ENCODE measurements at regions not wholly inside any gene's neighbourhood (a gene's known extent, or its start where the extent isn't known, plus 50 kb on each side); places are given as distances from the start of the nearest gene placed in this dataset.

DNA sequence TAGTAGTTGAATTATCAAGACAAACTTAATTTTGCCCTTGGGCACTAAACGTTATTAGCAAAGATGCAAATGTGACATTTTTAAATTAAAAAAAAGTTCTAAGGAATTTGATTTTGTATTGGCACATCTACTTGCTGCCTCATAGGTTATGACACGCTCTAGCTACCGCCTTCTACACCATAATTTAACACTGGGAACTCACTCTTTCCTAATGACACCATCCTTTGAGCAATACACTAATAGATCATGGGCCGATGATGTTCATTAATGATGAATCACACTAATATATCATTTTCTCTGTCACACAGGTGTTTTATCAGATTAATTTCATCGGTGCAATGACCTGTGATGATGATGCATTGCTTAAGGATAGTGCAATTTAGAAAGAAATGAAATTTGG lies 528.8 kb upstream of the PCDH9 start:
- DNase-seq, result no peak

DNA sequence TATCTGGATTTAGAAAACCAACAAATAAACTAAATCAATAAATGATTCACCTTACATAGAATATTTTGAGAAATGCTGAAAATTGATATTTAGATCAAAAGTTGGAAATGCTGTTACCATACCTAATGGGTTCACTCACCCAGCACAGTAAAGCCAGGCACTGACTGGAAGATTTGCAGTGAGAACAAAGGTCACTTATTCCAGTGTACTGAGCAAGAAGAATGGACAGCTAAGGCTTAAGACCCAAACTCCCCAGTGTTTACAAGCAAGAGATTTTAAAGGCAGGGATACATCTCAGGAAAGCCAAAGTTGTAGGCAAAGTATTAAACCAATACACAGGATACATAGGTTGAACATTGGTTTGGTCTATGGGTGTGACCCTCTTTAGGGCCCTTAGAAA lies 523.9 kb upstream of the PCDH9 start:
- DNase-seq, result no peak

DNA sequence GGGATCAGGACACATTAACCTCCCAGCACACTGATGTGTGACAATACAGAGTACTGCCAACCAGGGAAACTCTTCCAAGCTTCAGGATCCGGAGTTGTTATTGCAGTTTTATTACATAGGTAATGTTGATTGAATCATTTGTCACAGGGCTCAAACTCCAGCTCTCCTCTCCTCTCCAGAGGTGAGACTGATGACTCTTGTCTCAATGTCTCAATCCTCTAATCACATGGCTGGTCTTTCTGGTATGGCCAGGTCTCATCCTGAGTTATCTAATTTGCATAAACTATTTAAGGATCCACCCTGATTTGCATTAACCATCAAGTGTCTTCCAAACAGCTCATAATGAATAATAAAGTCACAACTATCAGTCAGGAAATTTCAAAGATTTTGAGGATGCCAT lies 522.6 kb upstream of the PCDH9 start:
- DNase-seq, result no peak

DNA sequence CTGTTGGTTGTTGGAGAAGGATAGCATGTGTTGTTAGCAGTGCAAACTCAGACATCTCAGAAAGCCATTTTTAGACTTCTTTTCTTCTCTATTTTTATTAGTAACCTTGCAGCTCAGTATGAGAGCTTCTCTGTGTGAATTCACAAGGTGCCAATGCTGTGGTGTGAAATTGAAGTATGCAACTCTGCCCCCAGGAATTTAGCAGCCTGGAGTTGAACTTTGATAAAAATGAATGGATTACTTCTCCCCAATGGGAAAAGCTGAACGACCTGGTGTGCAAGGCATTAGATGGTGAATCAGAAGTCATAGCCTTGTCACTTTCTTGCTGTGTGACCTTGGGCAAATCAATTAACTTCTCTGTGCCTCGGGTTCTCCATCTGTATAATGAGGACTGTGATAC lies 512.3 kb upstream of the PCDH9 start:
- DNase-seq, result no peak

DNA sequence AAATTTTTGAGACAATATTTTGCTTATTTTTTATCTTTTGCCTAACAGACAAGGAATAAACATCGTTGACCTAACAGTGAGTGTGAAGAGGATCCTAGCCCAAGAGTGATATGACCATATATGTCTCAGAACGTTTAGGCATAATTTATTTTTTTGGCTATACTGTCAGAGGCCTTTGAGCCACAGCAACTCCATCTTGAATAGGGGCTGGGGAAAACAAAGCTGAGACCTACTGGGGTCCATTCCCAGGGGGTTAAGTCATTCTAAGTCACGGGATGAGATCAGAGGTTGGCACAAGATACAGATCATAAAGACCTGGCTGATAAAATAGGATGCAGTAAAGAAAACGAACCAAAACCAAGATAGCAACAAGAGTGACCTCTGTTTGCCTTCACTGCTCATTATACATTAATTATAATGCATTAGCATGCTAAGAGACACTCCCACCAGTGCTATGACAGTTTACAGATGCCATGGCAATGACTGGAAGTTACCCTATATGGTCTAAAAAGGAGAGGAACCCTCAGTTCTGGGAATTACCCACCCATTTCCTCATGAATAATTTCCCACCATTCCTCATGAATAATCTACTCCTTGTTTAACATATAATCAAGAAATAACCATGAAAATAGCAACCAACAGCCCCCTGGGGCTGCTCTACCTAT lies 510.9 kb upstream of the PCDH9 start:
- DNase-seq, result no peak

DNA sequence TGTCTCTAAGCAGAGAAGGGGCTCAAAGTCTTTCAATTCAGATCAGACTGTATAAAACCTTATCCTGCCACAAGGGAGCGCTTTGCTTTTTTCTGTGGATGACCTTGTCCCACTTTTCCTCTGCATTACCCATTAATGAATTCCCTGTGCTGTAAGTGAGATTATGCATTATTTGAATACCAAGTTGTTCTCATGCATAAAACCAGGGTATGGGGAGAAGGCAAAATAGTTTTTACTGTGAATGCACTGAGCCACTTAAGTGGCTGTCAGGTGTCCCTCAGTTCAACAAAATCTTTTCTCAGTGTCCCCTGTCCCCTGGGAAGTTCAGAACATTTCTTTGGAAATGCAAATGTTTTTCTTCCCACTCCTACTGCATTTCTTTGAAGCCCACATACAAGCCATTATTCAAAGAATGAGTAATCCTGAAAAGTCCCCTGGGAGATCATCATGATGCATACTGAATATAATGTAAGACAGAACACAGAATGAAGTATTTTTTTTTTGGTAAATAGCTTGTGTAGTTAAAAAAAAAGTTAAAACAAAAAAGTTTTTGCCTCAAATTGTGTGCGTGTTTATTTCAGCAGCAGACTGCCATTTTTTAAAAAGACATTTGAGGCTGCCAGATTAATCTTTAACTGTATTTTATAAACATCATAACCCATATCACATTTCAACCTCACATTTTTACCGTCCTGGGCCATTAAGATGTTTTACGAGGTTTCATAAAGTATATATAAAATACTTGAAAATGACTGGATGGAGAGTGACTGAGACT lies 506.7 kb upstream of the PCDH9 start:
- DNase-seq, result peak; percentile 15

DNA sequence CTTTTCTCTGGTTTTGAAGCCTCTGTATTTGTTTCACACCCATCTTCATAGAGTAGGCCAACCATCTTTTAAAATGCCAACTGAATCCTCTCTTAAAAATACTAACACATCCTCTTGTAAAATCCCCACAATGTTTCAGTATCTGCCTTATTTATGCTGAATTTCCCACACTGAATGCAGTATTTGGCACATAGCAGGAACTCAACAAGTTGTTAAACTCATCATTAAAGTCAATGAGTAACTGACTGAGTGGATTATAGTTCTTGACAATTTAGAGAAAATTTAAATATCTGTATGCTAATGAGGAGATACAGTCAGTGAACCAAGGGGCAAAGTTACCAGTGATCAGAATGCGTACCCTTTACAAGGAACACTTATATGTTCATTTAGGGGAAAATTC lies 505.5 kb upstream of the PCDH9 start:
- no peak for DNase-seq

DNA sequence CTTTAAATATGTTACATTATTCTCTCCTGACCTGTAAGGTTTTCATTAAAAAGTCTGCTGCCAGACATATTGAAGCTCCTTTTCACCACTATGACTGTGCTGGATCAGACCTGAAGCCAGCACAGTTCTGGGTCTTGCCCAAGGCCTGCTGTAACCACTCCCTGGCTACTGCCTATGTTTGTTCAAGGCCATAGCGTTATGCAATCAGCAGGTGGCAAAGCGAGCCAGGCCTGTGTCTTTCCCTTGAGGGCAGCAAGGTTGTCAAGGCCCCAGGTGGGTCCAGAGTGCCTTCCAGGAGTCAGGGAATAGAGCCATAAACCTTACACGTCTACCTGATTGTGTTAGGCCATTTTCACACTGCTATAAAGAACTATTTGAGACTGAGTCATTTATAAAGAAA lies 496.8 kb upstream of the PCDH9 start:
- DNase-seq, result no peak

DNA sequence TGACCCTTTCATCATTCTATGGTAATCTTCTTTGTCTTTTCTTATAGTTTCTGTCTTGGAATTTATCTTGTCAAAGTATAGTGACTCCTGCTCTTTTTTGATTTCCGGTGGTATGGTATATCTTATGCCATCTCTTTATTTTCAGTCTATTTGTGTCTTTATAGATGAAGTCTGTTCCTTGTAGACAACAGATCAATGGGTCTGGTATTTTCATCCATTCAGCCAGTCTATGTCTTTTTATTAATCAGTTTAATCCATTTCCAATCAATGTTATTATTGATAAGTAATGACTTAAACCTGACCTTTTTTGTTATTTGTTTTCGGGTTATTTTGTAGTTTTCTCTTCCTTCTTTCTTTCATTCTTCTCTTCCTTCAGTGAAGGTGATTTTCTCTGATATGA lies 495.9 kb upstream of the PCDH9 start:
- DNase-seq, result no peak

DNA sequence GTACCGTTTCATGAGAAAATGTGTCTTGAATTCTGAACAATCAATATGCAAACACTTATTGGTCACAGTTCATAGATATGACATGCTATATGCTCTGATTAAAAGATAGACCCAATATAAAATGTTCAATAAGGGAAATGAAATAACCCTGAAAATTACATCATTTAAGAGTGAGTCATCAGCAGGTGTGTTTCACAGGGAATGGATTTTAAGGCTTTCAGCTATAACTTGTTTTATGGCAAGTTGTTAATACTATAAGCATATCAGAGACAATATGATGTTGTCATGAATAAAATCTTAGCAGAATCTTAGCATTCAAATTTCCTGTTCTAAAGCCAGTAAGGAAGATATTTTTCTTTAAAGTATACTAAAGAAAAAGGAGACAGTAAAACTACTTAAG lies 483.4 kb upstream of the PCDH9 start:
- no peak for DNase-seq

DNA sequence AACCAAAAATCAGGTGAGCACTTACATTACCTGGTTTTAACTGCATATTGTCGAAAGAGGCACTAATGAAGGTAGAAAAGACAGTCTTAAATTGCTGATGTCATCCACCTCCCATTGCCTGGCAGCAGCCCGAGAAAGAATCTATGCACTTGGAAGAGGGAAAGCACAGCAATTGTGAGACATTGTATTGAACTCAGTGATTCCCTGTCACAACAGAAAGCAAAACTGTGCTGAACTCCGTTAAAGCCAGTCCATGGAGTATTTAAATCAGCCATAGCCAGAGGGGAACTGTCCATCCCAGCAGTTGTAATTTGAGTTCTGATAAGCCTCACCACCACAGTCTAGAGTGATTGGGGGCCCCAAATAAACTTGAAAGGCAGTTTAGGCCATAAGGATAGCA lies 466.6 kb upstream of the PCDH9 start:
- DNase-seq, result no peak

DNA sequence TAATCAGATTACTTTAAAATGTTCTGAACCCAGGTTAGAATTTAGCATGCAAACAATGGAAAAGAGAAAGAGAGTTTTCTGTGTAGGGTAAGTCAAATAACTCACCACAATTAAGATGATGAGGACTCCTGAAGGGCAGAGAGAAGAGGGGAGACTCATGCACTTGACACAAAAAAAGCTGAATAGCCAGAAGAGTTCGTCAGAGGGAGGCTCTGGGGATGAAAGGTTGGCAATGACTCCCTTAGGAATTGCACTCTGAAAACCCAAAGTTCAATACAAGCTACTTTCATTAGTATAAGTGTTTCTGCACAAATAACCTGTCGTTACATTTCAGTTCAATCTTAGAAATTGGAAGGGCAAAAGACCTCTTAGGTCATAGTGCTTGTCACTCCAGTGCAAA lies 434.4 kb upstream of the PCDH9 start:
- no peak for DNase-seq

DNA sequence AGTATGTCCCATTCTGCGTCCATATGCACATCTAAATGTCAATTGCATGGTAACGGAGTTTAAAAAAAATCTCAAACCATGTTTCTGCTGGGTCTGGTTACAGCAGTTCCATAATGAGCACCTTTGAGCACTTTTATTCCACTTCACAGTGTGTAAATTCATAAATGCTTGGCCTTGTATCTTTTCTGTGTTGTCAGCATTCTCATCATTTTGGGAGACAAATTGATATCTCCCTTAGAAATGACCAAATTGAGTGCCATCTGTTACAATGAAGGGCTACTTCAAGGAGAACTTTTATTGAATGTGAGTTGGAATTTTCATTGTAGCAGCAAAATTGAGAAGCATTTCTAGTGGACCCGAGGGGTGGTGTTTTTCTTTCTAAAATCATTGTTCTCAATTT lies 432.9 kb upstream of the PCDH9 start:
- no peak for DNase-seq

DNA sequence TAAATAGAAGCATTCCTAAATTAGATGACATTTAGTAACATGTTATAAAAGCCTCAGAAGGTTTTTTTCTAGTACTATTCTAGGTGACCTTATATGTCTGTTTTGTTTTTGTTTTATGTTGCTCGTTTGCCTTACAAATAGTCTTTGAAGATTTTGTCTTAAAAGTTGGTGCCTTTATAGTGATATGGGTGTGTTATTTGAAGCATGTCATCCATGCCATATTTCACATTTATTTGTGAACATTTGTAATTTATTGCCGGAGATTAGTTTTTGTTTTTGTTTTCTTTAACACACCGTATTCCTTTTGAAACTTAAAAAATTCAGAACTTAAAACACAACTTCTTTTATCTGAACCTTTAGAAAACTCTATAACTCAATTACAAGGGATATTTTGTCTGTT lies 422.8 kb upstream of the PCDH9 start:
- no peak for DNase-seq

DNA sequence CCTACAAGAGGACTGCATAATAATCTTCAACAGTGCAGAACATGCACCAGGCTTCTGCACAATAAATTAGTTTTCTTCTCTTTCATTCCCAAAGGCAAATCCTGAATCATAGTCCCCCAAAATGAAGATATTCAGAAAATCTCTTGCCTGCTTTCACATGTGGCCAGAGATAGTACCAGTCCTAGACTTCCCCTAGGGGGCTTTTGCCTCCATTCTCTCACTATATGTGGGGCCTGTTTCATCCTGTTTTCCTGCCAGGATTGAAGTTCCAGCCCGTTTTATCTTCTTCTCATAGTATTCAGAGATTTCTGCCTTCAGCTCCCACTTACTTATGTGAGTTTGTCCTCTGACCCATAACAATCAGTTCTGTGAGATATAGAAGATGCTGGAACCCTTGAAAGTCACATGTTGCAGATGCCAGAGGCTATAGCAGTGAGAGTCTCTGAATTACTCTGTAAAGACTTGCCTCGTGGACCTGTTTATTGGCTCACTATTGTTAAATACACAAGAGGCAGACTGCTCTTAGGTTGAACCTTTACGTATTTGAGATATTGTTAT lies 421.9 kb upstream of the PCDH9 start:
- DNase-seq, result no peak

DNA sequence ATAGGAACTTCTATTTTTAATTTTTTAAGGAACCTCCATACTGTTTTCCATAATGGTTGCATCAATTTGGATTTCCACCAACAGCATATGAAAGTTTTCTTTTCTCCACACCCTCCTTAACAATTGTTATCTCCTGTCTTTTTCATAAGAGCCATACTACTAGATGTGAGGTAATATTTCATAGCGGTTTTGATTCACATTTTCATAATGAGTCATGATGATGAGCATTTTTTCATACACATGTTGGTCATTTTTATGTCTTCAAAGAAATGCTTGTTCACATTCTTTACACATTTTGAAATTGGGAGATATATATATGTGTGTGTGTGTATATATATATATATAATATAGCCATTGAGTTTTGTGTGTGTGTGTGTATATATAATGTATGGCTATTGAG lies 420.3 kb upstream of the PCDH9 start:
- DNase-seq, result no peak

DNA sequence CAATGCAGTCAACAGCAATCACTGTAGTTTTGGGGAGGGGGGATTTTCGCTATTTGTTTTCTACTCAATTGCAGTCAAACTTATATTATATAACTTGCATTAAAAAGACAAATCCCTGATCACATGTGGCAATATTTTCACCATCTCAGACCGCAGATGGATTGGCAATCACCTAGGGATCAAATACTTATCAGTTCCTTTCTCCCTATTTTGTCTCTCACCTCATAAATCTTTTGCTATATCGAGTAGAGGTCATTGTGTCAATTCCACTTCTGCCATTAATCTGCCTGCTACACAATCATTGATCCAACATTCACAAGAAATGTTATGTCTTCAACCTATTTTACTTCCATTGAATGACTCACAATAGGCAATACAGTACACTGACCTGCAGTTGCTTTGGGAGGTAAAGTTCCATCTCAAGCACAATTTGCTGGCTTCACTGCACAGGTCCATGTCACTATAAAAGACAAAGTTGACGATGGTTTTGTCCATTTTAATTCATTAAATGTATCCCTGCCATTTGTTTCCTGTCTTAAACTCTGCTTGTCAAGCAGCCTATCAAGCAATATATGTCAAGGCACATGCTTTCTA lies 415.8 kb upstream of the PCDH9 start:
- no peak for DNase-seq

DNA sequence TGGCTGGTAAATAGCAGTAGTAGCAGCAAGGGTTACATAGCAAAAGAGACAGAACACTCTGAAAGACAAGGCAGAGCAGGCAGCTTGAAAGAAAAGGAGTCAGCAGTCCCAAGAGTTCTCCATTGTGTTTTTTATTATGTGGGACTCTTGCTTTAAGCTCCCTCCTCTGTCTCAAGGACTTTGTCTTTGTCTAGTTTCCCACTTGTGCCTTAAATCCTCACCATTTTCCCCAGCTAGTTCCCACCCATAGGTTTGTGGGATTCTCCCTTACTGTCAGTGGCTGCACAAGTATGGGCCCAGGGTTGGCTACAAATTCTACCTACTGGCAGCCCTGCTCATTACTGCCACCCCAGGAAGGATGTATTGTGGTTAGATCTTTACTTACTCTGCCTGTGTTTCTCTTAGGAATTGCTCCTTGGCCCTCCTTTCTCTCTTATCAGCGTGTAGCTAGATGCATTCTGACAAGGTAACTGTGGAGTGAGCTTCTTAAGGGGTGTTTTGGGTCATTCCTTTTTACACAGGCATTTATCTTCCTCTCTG lies 413.4 kb upstream of the PCDH9 start:
- DNase-seq, result no peak

DNA sequence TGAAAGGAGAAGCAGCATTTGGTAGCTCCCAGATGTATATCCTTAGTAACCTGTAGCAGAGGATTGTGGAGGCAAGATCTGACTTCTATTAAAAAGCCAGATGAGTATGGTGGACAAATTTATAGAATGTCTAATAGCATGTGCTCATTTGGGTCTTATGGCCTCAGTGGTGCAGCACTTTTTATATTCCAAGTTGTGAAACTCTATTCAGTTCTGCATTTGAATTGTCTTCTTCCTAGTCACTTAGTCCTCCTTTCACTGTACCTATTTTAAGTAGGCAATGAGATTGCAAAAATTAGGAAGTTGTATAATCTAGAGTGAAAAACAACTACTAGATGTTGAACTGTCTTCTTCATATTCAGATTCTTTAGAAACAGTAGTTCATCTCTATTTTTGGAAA lies 412.5 kb upstream of the PCDH9 start:
- no peak for DNase-seq

DNA sequence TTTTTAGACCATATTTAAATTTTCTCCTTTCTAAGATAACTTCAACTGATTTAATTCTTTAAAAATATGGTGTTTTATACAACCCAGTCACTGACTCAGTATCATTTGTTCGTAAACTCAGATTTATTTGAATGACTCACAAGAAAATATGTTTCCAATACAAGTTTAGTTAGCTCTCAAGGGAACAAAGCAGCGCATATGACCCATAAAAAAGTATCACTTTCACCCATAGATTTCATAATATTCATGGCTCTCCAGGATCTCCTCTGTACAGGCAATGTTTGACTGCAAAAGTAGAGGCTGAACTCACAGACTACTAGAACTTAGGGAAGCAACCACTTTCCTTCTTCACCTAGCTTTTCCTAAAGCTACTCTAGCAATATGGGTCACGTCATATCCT lies 405.6 kb upstream of the PCDH9 start:
- DNase-seq, result no peak

DNA sequence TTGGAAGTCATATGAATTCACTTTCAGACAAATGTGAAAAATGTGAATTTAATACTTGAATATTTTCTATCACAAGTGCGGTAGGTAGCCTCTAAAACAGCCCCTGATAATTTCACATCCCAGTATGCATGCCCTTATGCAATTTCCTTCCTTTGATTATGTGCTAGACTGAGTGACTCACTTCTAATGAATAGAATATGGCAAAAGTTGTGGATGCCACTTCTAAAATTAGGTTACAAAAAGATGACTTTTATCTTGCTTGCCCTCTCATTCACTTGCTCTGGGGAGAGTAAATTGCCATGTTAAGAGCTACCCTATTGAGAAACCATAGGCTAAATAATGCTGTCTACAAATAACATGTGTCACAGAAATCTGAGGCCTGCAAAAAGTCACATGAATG lies 402.5 kb upstream of the PCDH9 start:
- no peak for DNase-seq

DNA sequence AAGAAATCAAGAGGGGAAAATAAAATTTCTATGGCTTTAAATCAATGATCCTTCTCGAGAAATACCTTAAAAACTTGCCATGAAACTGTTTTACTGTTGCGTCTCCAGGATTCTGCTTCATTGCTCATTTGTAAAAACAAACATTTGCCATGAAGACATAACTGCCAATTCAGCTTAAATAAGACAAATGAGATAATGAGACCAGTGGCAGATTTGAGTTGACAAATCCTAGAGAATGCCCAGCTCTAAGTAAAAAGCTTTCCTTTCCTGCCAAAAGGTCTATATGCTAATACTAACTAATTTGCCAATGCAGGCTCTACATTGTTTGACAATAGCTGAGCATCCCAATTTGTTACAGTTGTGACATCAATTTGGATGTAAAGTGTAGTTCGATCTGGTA lies 400.5 kb upstream of the PCDH9 start:
- no peak for DNase-seq

DNA sequence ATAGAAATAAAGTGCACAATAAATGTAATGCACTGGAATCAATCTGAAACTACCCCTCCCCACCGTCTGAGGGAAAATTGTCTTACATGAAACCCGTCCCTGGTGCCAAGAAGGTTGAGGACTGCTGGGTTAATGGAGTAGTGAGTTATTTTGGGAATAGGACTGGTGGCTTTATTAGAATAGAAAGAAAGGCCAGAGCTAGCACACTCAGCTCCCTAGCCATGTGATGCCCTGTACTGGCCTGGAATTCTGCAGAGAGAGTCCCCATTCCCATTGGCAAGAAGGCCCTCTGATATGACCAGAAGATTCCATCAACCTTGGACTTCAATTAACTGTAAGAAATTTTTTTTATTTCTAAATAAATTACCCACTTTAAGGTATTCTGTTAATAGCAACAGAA lies 393.5 kb upstream of the PCDH9 start:
- no peak for DNase-seq

DNA sequence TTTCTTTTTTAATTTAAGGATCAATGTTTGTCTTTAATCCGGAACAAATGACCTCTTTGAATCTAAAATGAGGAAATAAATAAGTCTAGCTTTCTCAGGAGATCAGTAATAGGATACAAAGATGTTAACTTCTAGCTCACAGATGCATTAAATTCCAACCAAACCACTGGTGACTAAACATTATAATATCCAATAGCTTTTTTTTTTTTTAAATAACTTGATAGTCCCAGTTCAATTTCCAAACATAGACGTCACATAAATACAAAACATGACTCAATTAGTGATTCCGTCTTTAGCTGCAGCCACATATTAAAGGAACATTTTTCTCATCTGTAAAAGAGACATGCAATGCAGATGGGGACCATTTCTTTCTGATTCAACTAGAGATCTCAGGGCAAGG lies 390.5 kb upstream of the PCDH9 start:
- no peak for DNase-seq
